ENCODE measurements at regions not wholly inside any gene's neighbourhood (a gene's known extent, or its start where the extent isn't known, plus 50 kb on each side); places are given as distances from the start of the nearest gene placed in this dataset.

DNA sequence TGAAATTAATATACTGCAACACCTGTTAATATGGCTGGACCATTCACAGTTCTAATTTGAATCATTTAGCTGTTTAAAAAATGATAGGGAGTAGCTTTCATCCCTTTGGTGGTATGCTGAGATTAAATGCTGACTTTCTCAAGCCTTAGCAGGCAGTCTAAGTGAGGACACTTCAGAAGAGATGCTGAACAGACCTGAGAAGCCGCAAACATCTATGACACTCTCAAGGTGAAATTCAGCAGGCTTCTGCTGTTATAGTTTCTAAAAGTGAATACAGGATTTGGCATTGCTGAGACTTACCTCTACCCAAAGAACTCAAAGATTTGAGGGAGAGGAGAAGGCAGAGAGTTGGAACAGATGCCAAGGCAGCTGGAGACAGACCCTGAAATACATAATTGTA lies 431.2 kb upstream of the FAM98A start:
- TF ChIP-seq POLR2AphosphoS5 (IDR thresholded peaks at IDR 0.05; ENCODE audit: low read depth, low read length) (no peak), POLR2A (IDR thresholded peaks at IDR 0.05; ENCODE audit: low read depth, low read length) (no peak), TAF1 (IDR thresholded peaks at IDR 0.05; ENCODE audit: borderline replicate concordance, low read depth, low read length) (no peak)
